Endothelial cell of umbilical vein (primary cell): ENCODE measurements at regions not wholly inside any gene's neighbourhood (a gene's known extent, or its start where the extent isn't known, plus 50 kb on each side); places are given as distances from the start of the nearest gene placed in this dataset.

Source experiments
- BruUV-seq: library from RNA; stranded (reverse); fragments of 400-500 nt; replicated peaks from 2 replicates; lab custom pipeline; 2021; lab: Mats Ljungman, UMichigan
- CTCF ChIA-PET: fragments of 300-600, 350-600 bp; sonication (Branson Sonifier 250); formaldehyde crosslinking; loops from one replicate; lab custom pipeline; 2021; ENCODE audit warnings: antibody characterized with exemption, inconsistent platforms; lab: Charles Lee
- POLR2A ChIA-PET: fragments of 300-600, 350-600 bp; sonication (Branson Sonifier 250); formaldehyde crosslinking; loops from one replicate; lab custom pipeline; 2021; ENCODE audit warnings: antibody characterized with exemption, inconsistent platforms; lab: Charles Lee
- DNase-seq: peaks from one replicate; pipeline ENCODE4 v3.0.0-alpha.2; 2011; ENCODE audit warnings: low read depth, low spot score
- FAIRE-seq: peaks from 2 replicates; lab custom pipeline; 2011; peaks lifted over from hg19 to GRCh38; lab: Jason Lieb, UNC
- H2AFZ ChIP-seq: 2 replicates; pipeline ENCODE4 v1.6.0; 2012; ENCODE audit warnings: low read depth, low read length, control low read depth, inconsistent platforms
- H3K27ac ChIP-seq: 2 replicates; pipeline ENCODE4 v1.5.1; 2011; ENCODE audit warnings: low read depth, mild to moderate bottlenecking, control low read depth, low read length, moderate library complexity; ENCODE audit not compliant: insufficient read depth
- H3K27me3 ChIP-seq, 2 experiments: 2 replicates each; pipeline versions ENCODE4 v1.6.0 to v1.6.1; 2011; ENCODE audit warnings: low read length in 2 of 2, mixed read lengths in 1 of 2; ENCODE audit not compliant: control insufficient read depth in 2 of 2, insufficient read depth in 2 of 2
- H3K36me3 ChIP-seq, 2 experiments: 2 replicates in 1 of 2; 3 replicates in 1 of 2; pipeline ENCODE4 v1.5.1; 2011; ENCODE audit warnings: low read length in 2 of 2, mild to moderate bottlenecking in 1 of 2, moderate library complexity in 1 of 2; ENCODE audit not compliant: control insufficient read depth in 2 of 2, insufficient read depth in 2 of 2; ENCODE audit errors: extremely low read depth in 1 of 2
- H3K4me1 ChIP-seq: 3 replicates; pipeline ENCODE4 v1.5.1; 2011; ENCODE audit warnings: mild to moderate bottlenecking, low read length; ENCODE audit not compliant: control insufficient read depth, insufficient read depth; ENCODE audit errors: extremely low read depth
- H3K4me2 ChIP-seq: 2 replicates; pipeline ENCODE4 v1.6.1; 2011; ENCODE audit warnings: low read length, control low read depth, mixed read lengths; ENCODE audit not compliant: insufficient read depth
- H3K4me3 ChIP-seq, 3 experiments: fragments of 200-600 bp in 1 of 3; sonication (generic), shearing (Covaris generic) in 1 of 3; replicated peaks in 1 of 3; 2 replicates each; pipeline ENCODE4 v1.5.1; 2011 to 2016; ENCODE audit warnings: control low read depth in 3 of 3, low read length in 3 of 3, mild to moderate bottlenecking in 2 of 3, inconsistent platforms in 1 of 3, low read depth in 1 of 3, moderate library complexity in 1 of 3; ENCODE audit not compliant: insufficient read depth in 1 of 3
- H3K79me2 ChIP-seq: 2 replicates; pipeline ENCODE4 v1.6.0; 2012; ENCODE audit warnings: low read length, inconsistent platforms; ENCODE audit not compliant: control insufficient read depth, insufficient read depth
- H3K9ac ChIP-seq: replicated peaks from 2 replicates; pipeline ENCODE3; 2011; ENCODE audit warnings: low read length, control low read depth; ENCODE audit not compliant: insufficient read depth; ENCODE audit errors: extremely low read depth
- H3K9me1 ChIP-seq: replicated peaks from 3 replicates; pipeline ENCODE4 v1.6.0; 2011; ENCODE audit warnings: mild to moderate bottlenecking, low read length; ENCODE audit not compliant: control insufficient read depth, insufficient read depth; ENCODE audit errors: extremely low read depth
- H3K9me3 ChIP-seq: replicated peaks from 2 replicates; pipeline ENCODE4 v1.5.1; 2012; ENCODE audit warnings: low read length, inconsistent platforms; ENCODE audit not compliant: control insufficient read depth, insufficient read depth
- H4K20me1 ChIP-seq: replicated peaks from 2 replicates; pipeline ENCODE3; 2011; ENCODE audit warnings: mild to moderate bottlenecking, low read length; ENCODE audit not compliant: control insufficient read depth, insufficient read depth; ENCODE audit errors: extremely low read depth
- GATA2 ChIP-seq: IDR thresholded peaks from 2 replicates; pipeline ENCODE4 v1.7.0; 2011; ENCODE audit warnings: low read depth, mild to moderate bottlenecking, moderate library complexity, mixed read lengths, low read length; ENCODE audit not compliant: insufficient read length, insufficient read depth
- POLR2A ChIP-seq: IDR thresholded peaks from 2 replicates; pipeline ENCODE4 v1.6.1; 2012; ENCODE audit warnings: low read depth, mild to moderate bottlenecking, control low read depth, low read length
- dilution Hi-C: fragments of 300-500 bp; cut with MboI; formaldehyde crosslinking; loops from one replicate; pipeline ENCODE4 v1.15.0; 2019; ENCODE audit warnings: low sequenced_read_pairs; ENCODE audit not compliant: extremely low pct_ligation_motif_present
- intact Hi-C: fragments of 100-400 bp; cut with micrococcal nuclease; formaldehyde crosslinking; loops from one replicate; pipeline ENCODE4 v1.10.0; 2022

DNA sequence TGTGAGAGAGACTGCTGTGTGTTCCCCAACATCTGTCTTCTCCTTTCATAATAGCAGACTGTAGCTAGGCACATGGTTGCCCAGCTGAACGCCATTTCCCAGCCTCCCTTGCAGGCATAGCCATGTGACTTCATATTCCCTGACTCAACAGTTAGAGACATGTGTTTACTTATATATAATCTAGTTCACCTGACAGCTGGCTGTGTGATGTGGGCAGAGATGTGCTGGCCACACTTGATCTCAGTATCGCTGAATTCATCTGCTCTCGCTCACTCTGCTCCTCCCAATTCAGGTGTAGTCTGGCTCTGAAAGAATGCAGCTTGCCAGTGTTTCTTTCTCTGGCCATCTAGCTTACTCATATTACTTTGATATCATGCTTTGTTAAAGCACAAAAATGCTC is 52.3 kb upstream of the SEC11C start:
- FAIRE-seq: no peak
- no TSS peak for BruUV-seq
- H3K27ac ChIP-seq: no peak overlapping the region
- CTCF ChIA-PET: interaction anchor here (1.5 to 3.1 kb wide), 3 partner anchors 11 to 319 kb away, joined by 5 to 10 read pairs (median 5); no protein-coding TSS in a partner anchor
- no peak overlapping the region for H3K4me2 ChIP-seq
- POLR2A ChIA-PET: no interaction called here
- no peak overlapping the region for H3K9ac ChIP-seq
- H3K36me3 ChIP-seq: no peaks in the 10 kb centered on the region
- H3K27me3 ChIP-seq: no peaks in the 10 kb centered on the region
- no peak overlapping the region for H3K4me3 ChIP-seq
- no peaks in the 10 kb centered on the region for H4K20me1 ChIP-seq
- H3K9me1 ChIP-seq: no peaks in the 10 kb centered on the region
- H2AFZ ChIP-seq: no peak overlapping the region
- no peaks in the 10 kb centered on the region for H3K9me3 ChIP-seq
- H3K4me1 ChIP-seq: peaks cover 15% of the 10 kb centered on the region
- no peak for TF ChIP-seq POLR2A
- no peak for TF ChIP-seq GATA2
- no peaks in the 10 kb centered on the region for H3K79me2 ChIP-seq
- dilution Hi-C loops: no loop called here
- no peak for DNase-seq
- intact Hi-C loops: no loop called here
